ENCODE measurements at regions not wholly inside any gene's neighbourhood (a gene's known extent, or its start where the extent isn't known, plus 50 kb on each side); places are given as distances from the start of the nearest gene placed in this dataset.

- Histone ChIP-seq H3K27ac (ENCODE audit: low read length) (no peak overlapping the region), H3F3A (ENCODE audit: insufficient read depth, low read length, poor library complexity, severe bottlenecking) (no peaks in the 10 kb centered on the region), H4K20me1 (ENCODE audit: insufficient read depth) (no peaks in the 10 kb centered on the region), H3K79me2 (replicated peaks; ENCODE audit: insufficient read depth, low read length) (no peaks in the 10 kb centered on the region), H3K4me3 (ENCODE audit: low read length) (no peak overlapping the region), H3K9me2 (ENCODE audit: insufficient read depth, low read length) (no peaks in the 10 kb centered on the region), H3K36me3 (ENCODE audit: insufficient read depth, low read length) (no peaks in the 10 kb centered on the region), H3K4me2 (ENCODE audit: low read length) (no peak overlapping the region), H3K9ac (ENCODE audit: low read length) (no peak overlapping the region), H3K9me3 (ENCODE audit: low read length) (peaks cover under 1% of the 10 kb centered on the region), H2AFZ (ENCODE audit: low read depth, low read length) (no peak overlapping the region), H3K27me3 (ENCODE audit: insufficient read depth, low read depth, low read length) (no peaks in the 10 kb centered on the region)
- TF ChIP-seq EZH2 (IDR thresholded peaks at IDR 0.05; ENCODE audit: borderline replicate concordance, insufficient read depth, low read length, poor library complexity, severe bottlenecking): no peak
- TF ChIP-seq MXI1 (conservative IDR thresholded peaks at IDR 0.05; ENCODE audit: poor library complexity, severe bottlenecking): no peak
- TF ChIP-seq EP300 (conservative IDR thresholded peaks at IDR 0.05; ENCODE audit: poor library complexity, severe bottlenecking): no peak
- TF ChIP-seq TAF1 (IDR thresholded peaks at IDR 0.05; ENCODE audit: low read depth): no peak
- no peak for TF ChIP-seq SMC3 (conservative IDR thresholded peaks at IDR 0.05; ENCODE audit: poor library complexity)
- no peak for TF ChIP-seq CTCF (IDR thresholded peaks at IDR 0.05; ENCODE audit: poor library complexity, severe bottlenecking)
- TF ChIP-seq REST (IDR thresholded peaks at IDR 0.05; ENCODE audit: borderline replicate concordance): no peak
- no peak for TF ChIP-seq RAD21 (conservative IDR thresholded peaks at IDR 0.05)
- no peak for TF ChIP-seq POLR2AphosphoS5 (IDR thresholded peaks at IDR 0.05)
These were observed 54.8 kb upstream of the ASB18 start for GRCh38 chr2:236319036-236319435.

GRCh38 chr2:236321415-236321814, 57.2 kb upstream of the ASB18 start:
- Histone ChIP-seq H3K9ac (ENCODE audit: low read length) (no peak overlapping the region), H4K20me1 (ENCODE audit: insufficient read depth) (no peaks in the 10 kb centered on the region), H3F3A (ENCODE audit: insufficient read depth, low read length, poor library complexity, severe bottlenecking) (no peaks in the 10 kb centered on the region), H3K27ac (ENCODE audit: low read length) (no peak overlapping the region), H3K4me2 (ENCODE audit: low read length) (no peak overlapping the region), H3K9me2 (ENCODE audit: insufficient read depth, low read length) (no peaks in the 10 kb centered on the region), H2AFZ (ENCODE audit: low read depth, low read length) (no peak overlapping the region), H3K27me3 (ENCODE audit: insufficient read depth, low read depth, low read length) (no peaks in the 10 kb centered on the region), H3K79me2 (replicated peaks; ENCODE audit: insufficient read depth, low read length) (no peaks in the 10 kb centered on the region), H3K36me3 (ENCODE audit: insufficient read depth, low read length) (no peaks in the 10 kb centered on the region), H3K4me3 (ENCODE audit: low read length) (no peak overlapping the region), H3K9me3 (ENCODE audit: low read length) (no peaks in the 10 kb centered on the region)
- no peak for TF ChIP-seq REST (IDR thresholded peaks at IDR 0.05; ENCODE audit: borderline replicate concordance)
- TF ChIP-seq EZH2 (IDR thresholded peaks at IDR 0.05; ENCODE audit: borderline replicate concordance, insufficient read depth, low read length, poor library complexity, severe bottlenecking): no peak
- TF ChIP-seq SMC3 (conservative IDR thresholded peaks at IDR 0.05; ENCODE audit: poor library complexity): no peak
- no peak for TF ChIP-seq EP300 (conservative IDR thresholded peaks at IDR 0.05; ENCODE audit: poor library complexity, severe bottlenecking)
- no peak for TF ChIP-seq TAF1 (IDR thresholded peaks at IDR 0.05; ENCODE audit: low read depth)
- TF ChIP-seq POLR2AphosphoS5 (IDR thresholded peaks at IDR 0.05): no peak
- no peak for TF ChIP-seq CTCF (IDR thresholded peaks at IDR 0.05; ENCODE audit: poor library complexity, severe bottlenecking)
- TF ChIP-seq MXI1 (conservative IDR thresholded peaks at IDR 0.05; ENCODE audit: poor library complexity, severe bottlenecking): no peak
- no peak for TF ChIP-seq RAD21 (conservative IDR thresholded peaks at IDR 0.05)

All from neural cell (in vitro differentiated cells).